ENCODE measurements at regions not wholly inside any gene's neighbourhood (a gene's known extent, or its start where the extent isn't known, plus 50 kb on each side); places are given as distances from the start of the nearest gene placed in this dataset.

GRCh38 chr2:12979066-12979465, 262.3 kb downstream of the TRIB2 start:
- DNase-seq: no peak

- no peak for DNase-seq
Measured at GRCh38 chr2:12980817-12981216, 264.1 kb downstream of the TRIB2 start.

DNA sequence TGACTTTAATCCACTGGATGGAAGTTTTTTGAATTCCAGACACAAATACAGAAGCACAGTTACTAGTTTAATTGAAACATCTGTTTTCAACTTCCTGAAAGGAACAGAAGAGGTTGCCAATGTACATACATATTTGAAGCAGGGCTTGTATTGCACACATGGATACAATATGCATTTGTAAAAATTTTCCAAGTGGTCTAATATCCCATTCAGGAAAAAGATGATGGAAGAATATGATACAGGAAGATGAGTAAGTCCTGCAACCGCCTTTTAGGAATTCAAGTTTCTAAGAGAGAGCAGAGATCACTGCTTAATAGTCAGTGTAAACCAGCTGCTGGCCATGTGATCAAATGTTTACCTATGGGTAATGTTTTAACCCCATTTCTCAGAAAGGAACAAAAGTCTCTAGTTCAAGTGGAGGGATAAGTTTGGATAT, 265.4 kb downstream of the TRIB2 start:
- no peak for DNase-seq

GRCh38 chr2:12987246-12987645, 270.5 kb downstream of the TRIB2 start:
- no peak for DNase-seq

GRCh38 chr2:12988279-12988678, 271.5 kb downstream of the TRIB2 start:
- no peak for DNase-seq

DNA sequence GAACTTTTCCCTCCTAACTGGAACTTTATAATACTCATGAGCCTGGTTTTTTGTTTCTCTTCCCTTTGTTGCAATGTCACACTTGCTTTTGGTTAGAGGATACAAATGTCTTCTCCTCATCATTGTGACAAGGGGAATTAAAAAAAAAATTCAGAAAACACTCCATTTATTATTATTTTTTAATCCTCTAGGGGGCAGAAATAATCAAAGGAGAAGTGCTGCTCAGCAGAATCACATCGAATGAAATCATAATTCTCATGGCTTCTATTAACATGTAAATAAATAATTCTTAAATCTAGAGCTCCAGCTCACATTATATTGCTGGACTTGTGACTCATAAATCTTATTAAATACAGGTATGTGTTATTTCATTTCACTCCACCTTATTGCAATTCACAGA, 273.8 kb downstream of the TRIB2 start:
- no peak for DNase-seq

- no peak for DNase-seq
Measured at GRCh38 chr2:12998685-12999084, 281.9 kb downstream of the TRIB2 start.

GRCh38 chr2:13000664-13001363, 284.1 kb downstream of the TRIB2 start:
- DNase-seq: no peak

GRCh38 chr2:13001408-13001807, 284.7 kb downstream of the TRIB2 start:
- DNase-seq: no peak

DNA sequence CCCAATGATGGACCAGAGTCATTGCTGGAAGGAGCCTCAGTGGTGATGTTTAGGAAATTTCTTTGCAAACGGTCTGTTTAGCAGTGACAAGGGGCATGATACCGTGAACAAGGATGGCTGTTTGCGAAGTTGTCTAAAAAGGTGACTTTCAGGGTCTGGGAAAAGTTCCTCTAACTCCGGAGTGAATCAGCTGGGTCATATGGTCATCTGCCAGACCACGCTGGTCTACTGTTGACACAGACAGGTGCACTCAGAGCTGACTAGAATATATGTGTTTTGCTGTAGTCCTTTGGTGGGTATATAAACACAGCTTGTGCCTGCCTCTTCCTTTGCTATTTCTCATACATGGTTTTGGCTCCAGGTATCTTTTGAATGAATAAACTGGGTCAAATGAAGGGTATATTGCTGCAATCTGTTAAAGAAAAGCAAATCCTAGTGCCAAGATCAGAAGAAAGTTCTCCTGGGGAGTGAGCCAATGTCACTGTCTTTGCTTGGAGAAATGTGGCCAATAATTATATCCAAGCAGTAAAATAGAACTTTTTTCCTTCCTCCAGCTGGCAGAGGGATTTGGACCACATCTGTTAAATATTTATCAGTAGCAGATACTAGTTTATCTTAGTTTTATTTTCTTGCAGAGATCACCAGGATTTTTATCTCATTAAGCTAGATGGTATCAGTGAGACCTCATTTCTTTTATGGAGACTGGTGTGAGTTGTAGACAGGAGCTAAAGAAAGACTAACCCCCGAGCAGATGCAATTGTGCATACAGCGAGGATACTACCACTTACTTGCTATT, 286.0 kb downstream of the TRIB2 start:
- no peak for DNase-seq

GRCh38 chr2:13003500-13003899, 286.8 kb downstream of the TRIB2 start:
- DNase-seq: no peak

- no peak for DNase-seq
Measured at GRCh38 chr2:13005048-13005447, 288.3 kb downstream of the TRIB2 start.

GRCh38 chr2:13005761-13006335, 289.1 kb downstream of the TRIB2 start:
- DNase-seq: no peak

- no peak for DNase-seq
Measured at GRCh38 chr2:13006426-13006825, 289.7 kb downstream of the TRIB2 start.

DNA sequence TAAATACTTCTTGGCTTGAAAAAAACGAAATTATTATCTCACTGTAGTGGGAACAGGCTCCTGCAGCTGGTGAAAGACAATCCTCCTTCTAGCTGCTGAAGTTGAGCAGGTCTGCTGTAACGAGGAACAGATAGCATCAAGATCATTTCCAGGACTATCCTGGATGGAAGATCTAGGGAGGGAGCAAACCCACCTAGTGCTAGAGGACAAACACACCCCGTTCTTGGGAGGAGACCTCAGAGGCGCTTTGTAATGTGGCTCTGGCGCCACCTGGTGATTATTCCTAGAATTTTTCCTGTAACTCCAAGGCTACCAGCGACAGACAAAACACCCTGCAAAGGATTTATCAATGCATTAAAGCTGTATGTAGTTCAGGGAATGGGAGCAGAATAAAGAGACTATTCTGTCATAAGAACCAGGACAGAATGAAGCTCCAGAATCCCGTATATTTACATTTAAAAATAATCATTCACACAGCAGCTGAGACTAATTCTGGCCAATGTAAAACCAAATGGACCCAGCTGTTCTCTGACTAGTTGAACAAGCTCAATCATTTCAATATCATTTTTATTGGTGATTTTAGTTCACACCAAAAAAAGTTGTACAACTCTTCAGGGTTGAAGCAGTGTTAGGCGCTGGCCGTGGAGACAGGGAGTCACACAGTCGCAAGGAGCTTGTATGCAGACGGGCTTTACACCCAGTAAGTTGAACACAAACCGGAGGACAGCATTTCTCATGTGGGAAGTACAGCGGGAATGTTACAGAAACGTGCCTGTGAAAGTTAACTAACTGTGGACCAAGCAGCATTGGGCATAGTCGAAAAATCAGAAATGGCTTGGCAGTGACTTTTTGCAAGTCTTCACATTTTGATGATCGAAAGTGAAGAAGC, 290.3 kb downstream of the TRIB2 start:
- peak; percentile 8 for DNase-seq

GRCh38 chr2:13009027-13009642, 292.4 kb downstream of the TRIB2 start:
- no peak for DNase-seq

DNA sequence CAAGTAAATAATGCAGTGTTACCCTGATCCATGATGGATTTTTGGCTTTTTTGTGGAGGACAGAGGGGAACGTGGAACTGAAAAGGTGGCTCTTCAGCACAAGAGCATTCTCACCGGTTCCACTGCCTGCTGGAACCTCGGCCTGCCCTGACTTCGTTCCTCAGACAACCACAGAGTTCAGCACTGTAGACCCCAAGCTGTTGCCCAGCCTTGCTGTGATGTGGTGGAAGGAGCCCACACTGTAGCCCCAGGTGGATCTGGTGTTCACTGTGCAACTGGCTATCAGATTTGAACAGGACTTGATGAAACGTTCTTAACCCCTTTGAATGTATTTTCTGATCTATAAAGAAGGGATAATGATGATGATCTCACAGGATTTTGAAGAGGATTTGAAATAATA, 293.5 kb downstream of the TRIB2 start:
- no peak for DNase-seq

- no peak for DNase-seq
Measured at GRCh38 chr2:13014783-13015182, 298.0 kb downstream of the TRIB2 start.

DNA sequence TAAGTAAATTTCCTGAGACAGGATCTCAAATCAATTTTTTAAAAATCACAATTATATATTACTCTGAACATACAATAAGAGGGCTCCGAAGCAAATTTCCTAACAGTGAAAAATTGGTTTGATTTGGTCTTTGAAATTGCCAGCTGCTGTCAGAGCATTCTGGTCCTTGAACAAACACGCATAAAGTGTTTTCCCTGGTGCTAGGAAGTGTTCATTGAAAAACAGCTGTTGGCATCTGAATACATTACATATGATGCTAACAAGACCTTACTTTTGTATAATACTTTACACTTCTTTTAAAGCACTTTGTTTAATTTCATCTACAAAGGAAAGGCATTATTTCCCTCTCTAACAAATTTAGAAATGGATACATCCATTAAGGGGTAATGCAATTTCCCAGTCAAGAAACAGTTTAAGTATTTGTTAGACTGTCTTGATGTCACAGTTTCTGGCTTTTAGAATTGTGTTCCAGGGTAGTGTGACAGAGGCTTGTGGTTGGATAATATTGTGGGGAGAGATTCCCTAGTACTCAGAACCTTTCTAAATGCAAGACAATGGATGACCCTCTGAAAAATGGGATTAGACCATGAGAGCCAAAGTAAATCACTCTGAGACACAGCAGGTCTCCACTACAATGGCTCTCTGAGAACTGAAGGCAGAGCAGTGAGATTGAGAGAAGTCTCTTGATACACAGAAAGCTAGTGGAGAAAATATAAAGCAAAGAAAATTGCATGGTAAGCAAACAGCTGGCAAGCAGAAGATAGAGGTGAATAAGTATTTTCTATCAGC, 299.0 kb downstream of the TRIB2 start:
- DNase-seq: no peak

- no peak for DNase-seq
Measured at GRCh38 chr2:13018490-13018889, 301.8 kb downstream of the TRIB2 start.

GRCh38 chr2:13019781-13020180, 303.0 kb downstream of the TRIB2 start:
- no peak for DNase-seq

- no peak for DNase-seq
Measured at GRCh38 chr2:13020469-13020868, 303.7 kb downstream of the TRIB2 start.
